Stimulated activated CD4-positive, alpha-beta T cell treated with anti-CD3 and anti-CD28 coated beads, TNF-alpha, amount 100 ng/mL, for 1 hour (primary cell): ENCODE measurements at regions not wholly inside any gene's neighbourhood (a gene's known extent, or its start where the extent isn't known, plus 50 kb on each side); places are given as distances from the start of the nearest gene placed in this dataset.
"Not testable (repeated sequence)": the region's sequence is repeated elsewhere in the genome, so short reads cannot be mapped to it uniquely, and the experiment has no call there.

Experiments
- DNase-seq, 3 donors: peaks; one replicate each; pipeline ENCODE4 v3.0.0-alpha.2; 2020; ENCODE audit warnings: low read depth in 3 of 3, low spot score in 1 of 3

DNA sequence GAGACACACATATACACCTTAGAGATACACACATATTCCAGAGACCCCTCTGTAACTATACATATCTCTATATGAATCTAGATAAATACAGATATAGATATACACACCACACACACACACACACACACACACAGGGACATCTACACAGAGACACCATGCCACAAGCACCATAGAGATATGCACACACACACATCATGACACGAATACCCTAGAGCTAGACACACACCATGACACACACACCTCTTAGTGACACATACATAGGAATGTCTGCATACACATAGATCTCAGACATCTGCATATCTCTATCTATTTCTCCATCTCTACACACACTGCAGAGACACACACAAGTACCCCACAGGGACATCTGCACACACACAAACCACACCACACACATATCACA lies 270.0 kb downstream of the CYRIA start:
- no peak for DNase-seq

DNA sequence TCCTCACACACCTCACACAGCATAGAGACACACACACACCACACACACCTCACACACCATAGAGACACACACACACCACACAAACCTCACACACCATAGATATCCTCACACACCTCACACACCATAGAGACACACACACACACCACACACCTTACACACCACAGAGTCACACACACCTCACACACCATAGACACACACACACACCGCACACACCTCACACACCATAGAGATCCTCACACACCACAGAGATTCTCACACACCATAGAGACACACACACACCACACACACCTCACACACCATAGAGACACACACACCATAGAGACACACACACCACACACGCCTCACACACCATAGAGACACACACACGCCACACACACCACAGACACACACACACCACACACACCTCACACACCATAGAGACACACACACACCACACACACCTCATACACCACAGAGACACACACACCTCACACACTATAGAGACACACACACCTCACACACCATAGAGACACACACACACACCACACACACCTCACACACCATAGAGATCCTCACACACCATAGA lies 270.6 kb downstream of the CYRIA start:
- no peak for DNase-seq

DNA sequence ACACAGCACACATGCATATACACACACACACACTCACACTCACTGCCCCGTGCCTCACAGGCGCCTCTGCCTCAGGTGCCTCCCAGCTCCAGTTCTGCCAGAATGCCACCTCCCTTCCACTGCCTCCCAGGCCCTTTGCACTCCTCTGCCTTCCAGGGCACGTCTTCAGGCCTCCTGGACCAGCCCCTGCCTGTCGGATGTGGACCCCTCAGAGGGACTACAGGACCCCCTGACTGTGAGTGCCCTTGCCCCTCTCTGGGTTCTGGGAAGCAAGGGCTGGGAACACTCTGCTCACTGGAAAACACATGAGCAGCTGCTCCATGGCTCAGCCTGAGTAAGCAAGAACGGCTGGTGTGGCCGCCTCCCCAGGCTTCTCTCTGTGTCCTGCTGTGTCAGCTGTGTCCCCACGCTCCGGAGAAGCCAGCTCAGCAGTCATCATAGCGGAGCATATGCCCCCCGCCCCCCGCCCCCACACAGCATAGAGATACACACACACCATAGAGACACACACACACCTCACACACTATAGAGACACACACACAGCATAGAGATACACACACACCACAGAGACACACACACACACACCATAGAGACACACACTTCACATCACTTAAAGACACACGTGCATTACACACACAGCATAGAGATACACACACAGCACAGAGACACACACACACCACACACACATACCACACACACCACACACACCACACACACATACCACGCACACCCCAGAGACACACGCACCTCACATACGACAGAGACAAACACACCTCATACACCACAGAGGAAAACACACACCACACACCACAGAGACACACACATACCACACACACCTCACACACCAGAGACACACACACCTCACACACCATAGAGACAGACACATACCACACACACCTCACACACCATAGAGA lies 271.3 kb downstream of the CYRIA start:
- no peak for DNase-seq

DNA sequence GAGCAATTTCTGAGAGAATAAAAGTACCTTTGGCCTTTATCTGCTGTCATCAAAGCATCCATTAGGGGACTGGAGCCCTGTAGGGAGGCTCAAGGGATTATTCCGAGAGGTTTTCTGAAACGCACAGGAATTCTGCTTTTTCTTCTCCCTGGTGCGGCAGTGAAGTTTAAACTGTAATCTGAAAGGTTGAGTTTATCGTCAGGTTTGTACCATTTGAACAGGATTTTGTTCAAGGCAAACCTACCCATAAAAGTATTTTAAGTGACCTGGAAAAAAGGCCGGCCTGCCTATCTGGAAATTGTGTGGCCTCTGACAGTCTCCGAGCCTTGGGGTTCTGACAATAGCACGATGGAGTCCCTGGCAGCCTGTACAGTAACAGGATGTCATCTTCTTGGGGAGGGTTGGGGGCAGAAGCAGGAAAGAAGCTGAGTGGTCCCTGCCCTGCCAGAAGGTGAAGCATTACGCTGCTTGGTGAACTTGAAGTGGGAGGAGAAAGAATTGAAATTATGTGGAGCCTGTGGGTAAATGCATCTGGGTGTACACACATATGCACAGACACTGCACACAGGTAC lies 272.0 kb downstream of the CYRIA start:
- no peak for DNase-seq

DNA sequence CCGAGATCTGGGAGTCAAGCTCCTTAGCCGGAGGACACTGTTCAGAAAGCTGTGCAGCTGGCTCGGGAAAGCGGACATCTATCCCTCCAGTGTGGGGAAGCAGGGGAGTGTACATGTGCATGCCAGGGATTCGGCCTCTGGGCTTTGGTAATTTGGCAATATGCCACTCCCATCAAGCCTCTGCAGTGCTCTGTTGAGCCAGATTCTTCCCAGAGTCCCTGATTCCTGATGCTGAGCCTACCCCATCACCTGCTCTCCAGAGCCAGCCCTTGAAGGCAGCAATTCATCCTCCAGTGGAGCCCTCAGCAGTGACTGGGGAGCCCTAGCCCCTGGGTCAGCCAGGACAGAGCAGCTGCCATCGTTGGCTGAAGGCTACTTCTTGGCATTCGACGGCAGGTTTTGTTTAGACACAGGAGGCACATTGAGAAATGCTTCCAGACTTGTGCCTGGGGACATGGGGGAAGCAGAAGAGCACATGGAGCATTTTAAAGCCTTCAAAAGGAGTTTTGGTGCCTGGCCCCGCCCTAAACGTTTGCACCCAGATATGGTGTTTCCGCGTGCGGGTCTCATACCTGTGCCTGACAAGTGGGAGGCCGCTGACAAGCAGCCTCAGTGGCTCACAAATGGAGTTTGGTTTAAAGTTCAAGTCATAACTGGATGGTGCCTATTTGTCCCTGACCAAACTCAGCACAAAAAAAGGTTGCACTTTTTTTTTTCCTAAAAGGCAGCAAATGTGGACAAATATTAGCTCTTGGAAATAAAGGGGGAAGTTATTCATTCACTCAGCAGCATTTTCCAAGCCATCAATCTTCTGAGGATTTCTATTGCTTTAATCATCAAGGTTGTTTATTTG lies 272.8 kb downstream of the CYRIA start:
- no peak for DNase-seq

DNA sequence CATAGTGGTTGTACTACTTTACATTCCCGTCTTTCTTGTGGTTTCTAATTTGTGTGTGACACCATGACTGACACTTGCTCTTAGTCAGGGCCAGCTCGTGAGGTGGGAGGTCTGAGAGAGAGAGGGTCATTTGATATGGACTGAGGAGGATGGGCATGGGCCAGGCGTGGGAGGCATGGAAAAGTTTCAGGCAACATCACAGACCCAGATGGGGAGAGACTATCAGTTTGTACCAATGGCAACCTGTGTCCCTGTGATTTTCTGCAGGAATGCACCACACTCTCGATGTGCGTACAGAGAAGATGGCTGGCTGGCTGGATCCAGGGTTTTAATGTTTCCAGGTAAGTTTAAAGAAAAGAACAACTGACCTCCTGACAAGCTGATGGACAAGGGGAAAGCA lies 273.6 kb downstream of the CYRIA start:
- DNase-seq = no peak

DNA sequence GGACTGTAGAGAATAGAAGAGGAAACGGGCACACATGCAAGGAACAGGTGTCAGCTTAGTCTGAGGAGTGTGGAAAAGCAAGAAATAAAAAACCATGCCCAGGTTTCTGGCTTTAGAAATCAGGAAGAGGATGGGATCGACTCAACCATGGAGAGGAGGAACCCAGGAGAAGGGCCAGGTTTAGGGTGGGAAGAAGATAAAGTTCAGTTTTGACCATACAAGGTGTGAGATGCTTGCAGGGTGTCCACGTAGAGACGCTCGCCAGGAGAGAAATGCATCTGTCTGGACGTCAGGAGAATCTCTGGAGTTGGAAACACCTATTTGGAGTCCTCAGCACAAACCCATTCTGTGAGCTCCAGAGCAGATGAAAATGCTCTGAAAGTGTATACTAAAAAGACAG lies 275.1 kb downstream of the CYRIA start:
- no peak for DNase-seq

DNA sequence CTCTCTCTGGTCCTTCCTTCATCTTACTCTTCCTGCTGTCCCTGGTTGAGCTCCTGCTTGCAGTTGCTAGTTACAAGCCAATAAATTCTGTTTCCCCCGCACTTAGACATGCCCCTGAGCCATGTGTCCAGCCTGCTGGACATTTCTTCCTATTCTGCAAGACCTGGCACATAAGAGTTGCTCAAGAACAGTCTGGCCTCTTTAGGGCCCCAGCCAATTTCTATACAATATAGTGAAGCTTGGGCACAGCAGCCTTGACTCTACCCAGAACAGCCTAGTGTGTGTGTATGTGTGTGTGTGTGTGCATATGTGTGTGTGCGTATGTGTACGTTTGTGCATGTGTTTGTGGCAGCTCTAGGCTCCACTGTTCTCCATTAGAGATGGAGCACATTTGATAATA lies 276.0 kb downstream of the CYRIA start:
- DNase-seq = no peak

DNA sequence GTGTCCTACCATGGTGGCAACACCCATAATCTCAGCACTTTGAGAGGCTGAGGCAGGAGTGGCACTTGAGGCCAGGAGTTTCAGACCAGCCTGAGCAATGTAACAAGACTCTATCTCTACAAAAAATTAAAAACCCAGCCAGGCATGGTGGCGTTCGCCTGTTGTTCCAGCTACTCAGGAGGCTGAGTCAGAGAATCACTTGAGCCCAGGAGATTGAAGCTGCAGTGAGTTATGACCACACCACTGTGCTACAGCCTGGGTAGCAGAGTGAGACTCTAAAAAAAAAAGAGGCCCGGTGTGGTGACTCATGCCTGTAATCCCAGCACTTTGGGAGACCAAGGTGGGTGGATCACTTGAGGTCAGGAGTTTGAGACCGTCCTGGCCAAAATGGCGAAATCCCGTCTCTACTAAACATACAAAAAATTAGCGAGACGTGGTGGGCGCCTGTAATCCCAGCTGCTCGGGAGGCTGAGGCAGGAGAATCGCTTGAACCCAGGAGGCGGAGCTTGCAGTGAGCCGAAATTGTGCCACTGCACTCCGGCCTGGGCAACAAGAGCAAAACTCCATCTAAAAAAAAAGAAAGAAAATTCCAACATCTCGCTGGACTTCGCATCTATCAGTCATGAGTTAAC lies 277.3 kb downstream of the CYRIA start:
- DNase-seq = not testable (repeated sequence)

DNA sequence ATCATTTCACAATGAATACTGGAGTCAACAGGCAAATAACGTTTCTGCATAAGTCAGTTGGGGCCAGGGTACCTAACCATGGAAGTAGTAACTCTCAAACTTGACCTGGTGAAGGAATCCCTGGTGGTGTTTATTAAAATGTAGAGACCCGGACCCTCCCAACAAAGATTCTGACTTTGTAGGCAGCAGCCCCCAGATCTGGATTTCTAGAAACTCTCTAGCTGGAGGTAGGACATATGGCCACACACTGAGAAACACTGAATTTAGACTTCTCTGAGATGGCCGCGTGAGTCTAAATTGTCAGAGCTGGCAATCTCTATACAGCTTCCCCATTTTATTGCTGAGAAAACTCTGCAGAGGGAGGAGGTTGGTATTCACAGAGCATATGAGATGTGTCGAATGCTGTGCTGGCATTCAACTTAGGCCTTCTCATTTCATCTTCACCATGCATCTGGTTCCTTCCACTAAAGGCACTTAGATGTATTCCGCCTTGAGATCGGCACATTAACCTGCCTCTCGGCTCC lies 278.1 kb downstream of the CYRIA start:
- DNase-seq = no peak

DNA sequence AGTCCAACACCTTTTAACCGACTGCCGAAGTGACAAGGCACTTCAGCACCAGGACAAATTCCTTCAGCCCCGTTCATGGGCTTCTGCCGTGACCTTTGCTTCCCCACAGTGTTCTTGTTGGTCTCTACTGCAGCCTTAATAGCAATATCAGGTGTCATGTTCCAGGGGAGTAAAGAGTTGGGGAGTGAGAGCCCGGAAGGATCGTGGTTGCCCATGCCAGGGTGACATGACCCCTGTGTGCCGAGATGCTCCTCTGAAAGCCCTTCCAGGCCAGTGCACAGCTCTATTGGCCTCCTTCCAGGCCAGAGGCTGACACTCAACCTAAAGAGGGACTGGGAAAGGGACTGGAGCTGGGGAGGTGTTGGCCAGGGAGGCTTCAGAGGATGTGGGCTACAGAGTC lies 279.2 kb downstream of the CYRIA start:
- no peak for DNase-seq

DNA sequence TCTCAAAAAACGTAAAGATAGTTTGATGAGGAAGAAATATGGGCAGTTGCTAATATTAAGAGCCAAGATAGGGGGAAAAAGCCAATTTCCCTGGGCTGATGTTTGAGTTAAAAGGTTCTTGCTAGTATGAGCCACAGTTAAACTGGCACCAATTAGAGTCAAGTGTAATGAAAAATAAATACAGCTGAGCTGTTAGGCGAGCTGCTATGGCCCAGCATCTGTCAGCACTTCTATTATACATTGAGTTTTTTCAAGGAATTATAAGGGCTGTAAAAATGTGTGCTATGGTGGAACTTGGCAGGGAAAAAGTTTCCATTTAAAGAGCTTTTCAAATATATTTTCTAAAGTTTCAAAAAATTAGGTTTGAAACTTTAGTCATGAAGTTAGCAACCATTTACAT lies 279.6 kb downstream of the CYRIA start:
- DNase-seq = no peak

DNA sequence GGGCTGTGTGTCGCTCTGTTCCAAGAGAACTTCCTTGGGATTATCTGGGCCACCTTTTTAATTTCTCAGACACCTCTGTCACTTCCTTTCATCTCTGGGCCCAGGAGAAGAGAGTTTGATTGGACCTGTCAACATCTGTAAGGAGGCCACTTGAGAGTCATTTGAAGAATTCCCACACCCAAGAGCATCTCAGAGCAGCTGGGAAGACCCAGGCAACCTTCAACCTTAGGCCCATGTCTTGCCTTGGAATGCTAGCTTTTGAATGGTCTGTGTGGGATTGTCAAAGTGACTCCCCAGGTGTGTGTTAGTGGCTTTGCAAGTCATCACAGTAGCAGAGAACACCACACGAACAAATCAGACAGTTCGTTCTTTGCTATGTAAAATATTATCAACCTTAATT lies 280.3 kb downstream of the CYRIA start:
- no peak for DNase-seq

DNA sequence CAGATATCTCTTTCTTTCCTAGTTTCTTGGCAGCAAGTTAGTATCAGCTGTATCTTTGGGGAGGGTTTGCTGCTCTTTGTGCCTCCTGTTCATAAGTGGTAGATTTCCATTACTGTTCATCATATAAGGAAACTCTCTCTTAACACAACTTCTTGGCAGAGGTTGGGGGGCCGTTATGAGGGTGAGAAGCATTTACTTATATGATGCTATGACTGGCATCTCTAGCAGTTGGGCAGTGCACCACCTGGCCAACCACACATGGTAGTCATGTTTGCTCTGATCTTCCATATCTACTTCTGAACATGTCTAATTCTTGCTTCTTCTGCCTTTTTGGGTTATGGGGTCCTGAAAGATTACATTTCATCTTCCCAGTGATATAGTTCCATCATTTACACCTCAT lies 282.2 kb downstream of the CYRIA start:
- DNase-seq = no peak

DNA sequence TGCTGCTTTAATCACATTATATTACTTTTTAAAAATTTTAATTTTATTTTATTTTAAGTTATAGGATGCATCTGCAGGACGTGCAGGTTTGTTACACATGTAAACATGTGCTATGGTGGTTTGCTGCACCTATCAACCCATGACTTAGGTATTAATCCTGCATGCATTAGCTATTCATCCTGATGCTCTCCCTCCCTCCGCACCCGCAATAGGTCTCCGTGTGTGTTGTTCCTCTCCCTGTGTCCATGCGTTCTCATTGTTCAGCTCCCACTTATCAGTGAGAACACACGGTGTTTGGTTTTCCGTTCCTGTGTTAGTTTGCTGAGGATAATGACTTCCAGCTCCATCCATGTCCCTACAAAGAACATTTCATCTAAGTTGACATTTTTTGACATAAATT lies 283.2 kb downstream of the CYRIA start:
- DNase-seq = no peak

DNA sequence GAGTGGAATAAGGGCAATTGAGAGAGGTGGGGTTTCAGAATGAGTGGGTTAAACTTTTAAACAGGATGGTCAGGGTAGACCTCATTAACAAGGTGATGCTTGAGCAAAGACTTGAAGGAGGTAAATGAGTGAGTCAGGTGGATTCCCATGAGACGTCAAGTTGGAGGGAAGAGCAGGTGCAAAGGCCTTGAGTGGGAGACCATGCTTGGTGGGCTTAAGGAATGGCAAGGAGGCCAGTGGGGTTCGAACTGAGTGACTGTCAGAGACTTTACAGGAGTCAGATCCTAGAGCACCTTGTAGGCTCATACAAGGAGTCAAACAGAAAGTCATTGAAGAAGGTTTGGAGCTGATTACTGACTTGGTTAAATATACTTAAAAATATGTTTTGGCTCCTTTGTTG lies 284.1 kb downstream of the CYRIA start:
- DNase-seq = no peak

DNA sequence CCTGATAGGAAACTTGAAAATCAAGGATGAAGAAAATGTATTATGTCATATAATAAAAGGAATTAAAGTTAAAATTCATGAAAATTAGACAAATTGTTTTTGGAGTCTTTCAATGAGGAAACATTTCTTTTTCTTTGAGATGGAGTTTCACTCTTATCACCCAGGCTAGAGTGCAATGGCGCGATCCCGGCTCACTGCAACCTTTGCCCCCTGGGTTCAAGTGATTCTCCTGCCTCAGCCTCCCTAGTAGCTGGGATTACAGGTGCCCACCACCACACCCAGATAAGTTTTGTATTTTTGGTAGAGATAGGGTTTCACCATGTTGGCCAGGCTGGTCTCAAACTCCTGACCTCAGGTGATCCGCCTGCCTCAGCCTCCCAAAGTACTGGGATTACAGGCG lies 285.7 kb downstream of the CYRIA start:
- not testable (repeated sequence) for DNase-seq

DNA sequence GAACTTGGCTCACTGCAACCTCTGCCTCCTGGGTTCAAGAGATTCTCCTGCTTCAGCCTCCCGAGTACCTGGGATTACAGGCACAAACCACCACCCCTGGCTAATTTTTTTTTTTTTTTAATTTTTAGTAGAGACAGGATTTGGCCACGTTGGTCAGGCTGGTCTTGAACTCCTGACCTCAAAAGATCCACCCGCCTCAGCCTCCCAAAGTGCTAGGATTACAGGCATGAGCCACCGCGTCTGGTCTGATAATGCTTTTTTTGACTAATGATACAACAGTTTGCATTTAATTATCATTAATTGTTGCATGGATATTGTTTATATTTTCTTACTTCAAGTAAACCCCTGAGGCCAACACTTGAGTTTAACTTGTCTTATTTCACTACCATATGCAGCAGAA lies 286.6 kb downstream of the CYRIA start:
- not testable (repeated sequence) for DNase-seq

DNA sequence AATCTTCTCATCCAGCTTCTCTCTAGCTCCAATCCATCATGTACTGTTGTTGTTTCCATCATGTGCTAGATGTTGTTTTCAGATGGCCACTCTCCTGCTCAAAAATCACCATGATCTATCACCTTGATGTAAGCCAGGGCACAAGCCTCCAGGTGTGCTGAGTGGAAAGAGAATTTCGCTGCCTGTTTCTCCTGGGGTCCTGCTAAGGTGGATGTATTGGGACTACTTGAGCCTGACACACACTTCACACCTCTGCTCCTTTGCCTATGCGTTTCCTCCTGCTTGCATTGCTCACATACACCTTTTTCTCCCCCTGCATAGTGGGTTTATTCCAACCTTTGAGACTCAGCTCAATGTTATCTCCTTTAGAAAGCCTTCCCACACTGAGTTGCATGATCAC lies 287.6 kb downstream of the CYRIA start:
- no peak for DNase-seq

DNA sequence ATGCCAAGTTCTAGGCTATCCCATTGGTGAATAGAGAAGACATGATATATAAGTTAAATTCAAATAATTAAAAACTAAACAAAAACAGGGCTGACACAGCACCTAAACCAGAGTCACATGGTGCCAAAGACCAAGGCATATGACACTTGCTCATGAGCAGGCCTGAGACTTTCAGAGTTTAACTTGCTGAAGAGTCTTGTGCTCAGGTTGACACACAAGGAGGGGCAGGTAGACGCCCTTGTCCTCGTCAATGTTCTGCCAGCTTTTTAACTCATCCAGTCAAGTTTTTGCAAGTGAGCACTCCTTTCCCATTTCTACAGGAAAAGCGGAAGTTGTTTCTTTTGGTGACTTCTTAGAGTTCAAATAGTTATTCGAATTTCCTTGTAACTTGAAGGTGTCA lies 289.7 kb downstream of the CYRIA start:
- no peak for DNase-seq

DNA sequence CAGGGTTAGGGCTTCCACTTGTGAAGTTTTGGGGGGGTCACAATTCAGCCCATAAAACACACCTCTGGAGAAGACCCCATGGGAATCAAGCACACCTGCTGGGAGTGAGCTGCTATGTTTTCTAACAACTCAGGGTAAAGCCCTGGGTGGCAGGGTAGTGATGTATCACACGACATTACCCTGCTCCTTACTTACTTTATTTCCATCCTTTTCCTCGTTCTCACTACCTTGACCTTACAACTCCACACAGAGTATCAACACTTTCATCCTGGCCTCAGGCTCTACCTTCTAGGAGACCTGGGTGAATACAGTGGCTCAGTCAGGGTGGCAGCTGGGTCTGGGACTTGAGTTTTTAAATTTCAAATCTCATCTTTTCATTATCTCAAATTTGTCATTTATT lies 290.3 kb downstream of the CYRIA start:
- DNase-seq = no peak
